ENCODE measurements at regions not wholly inside any gene's neighbourhood (a gene's known extent, or its start where the extent isn't known, plus 50 kb on each side); places are given as distances from the start of the nearest gene placed in this dataset.

- no peak overlapping the region for H3K4me3 ChIP-seq (ENCODE audit: low read depth, low read length)
- no peak for DNase-seq (ENCODE audit: low read depth)
- in situ Hi-C loops (cut with HindIII; ENCODE audit: low sequenced_read_pairs), result no loop called here
- TF ChIP-seq CTCF (IDR thresholded peaks at IDR 0.05; ENCODE audit: low read depth, low read length, missing control alignments), result no peak
These were observed 472.5 kb upstream of the RPS6KA3 start for GRCh38 chrX:20739038-20739745.

- in situ Hi-C loops (cut with HindIII; ENCODE audit: low sequenced_read_pairs), result no loop called here
- H3K4me3 ChIP-seq (ENCODE audit: low read depth, low read length), result no peak overlapping the region
- DNase-seq (ENCODE audit: low read depth), result peak; percentile 4
- no peak for TF ChIP-seq CTCF (IDR thresholded peaks at IDR 0.05; ENCODE audit: low read depth, low read length, missing control alignments)
These were observed 462.7 kb upstream of the RPS6KA3 start for GRCh38 chrX:20729416-20729815.

- TF ChIP-seq CTCF (IDR thresholded peaks at IDR 0.05; ENCODE audit: low read depth, low read length, missing control alignments), result no peak
- DNase-seq (ENCODE audit: low read depth), result no peak
- in situ Hi-C loops (cut with HindIII; ENCODE audit: low sequenced_read_pairs), result no loop called here
- no peak overlapping the region for H3K4me3 ChIP-seq (ENCODE audit: low read depth, low read length)
These were observed 460.7 kb upstream of the RPS6KA3 start for GRCh38 chrX:20727447-20727846.

- no peak for TF ChIP-seq CTCF (IDR thresholded peaks at IDR 0.05; ENCODE audit: low read depth, low read length, missing control alignments)
- no peak overlapping the region for H3K4me3 ChIP-seq (ENCODE audit: low read depth, low read length)
- in situ Hi-C loops (cut with HindIII; ENCODE audit: low sequenced_read_pairs), result no loop called here
- no peak for DNase-seq (ENCODE audit: low read depth)
These were observed 454.4 kb upstream of the RPS6KA3 start for GRCh38 chrX:20720954-20721626.

GRCh38 chrX:20718592-20719380, 452.1 kb upstream of the RPS6KA3 start:
- in situ Hi-C loops (cut with HindIII; ENCODE audit: low sequenced_read_pairs), result no loop called here
- TF ChIP-seq CTCF (IDR thresholded peaks at IDR 0.05; ENCODE audit: low read depth, low read length, missing control alignments), result no peak
- no peak overlapping the region for H3K4me3 ChIP-seq (ENCODE audit: low read depth, low read length)
- DNase-seq (ENCODE audit: low read depth), result no peak

GRCh38 chrX:20715176-20715575, 448.5 kb upstream of the RPS6KA3 start:
- no peak for DNase-seq (ENCODE audit: low read depth)
- in situ Hi-C loops (cut with HindIII; ENCODE audit: low sequenced_read_pairs), result no loop called here
- no peak for TF ChIP-seq CTCF (IDR thresholded peaks at IDR 0.05; ENCODE audit: low read depth, low read length, missing control alignments)
- no peak overlapping the region for H3K4me3 ChIP-seq (ENCODE audit: low read depth, low read length)

Measured in astrocyte of the cerebellum (primary cell).